Upper lobe of left lung (tissue), 6 donors: ENCODE measurements at regions not wholly inside any gene's neighbourhood (a gene's known extent, or its start where the extent isn't known, plus 50 kb on each side); places are given as distances from the start of the nearest gene placed in this dataset.

Source experiments
- ATAC-seq, 2 donors: fragments of 200-7000 bp; cut with Tn5 transposase; one replicate each; pipeline ENCODE4 v1.9.1; 2022; ENCODE audit warnings: mild to moderate bottlenecking in 2 of 2, moderate library complexity in 2 of 2; ENCODE audit not compliant: low FRiP score in 2 of 2
- DNase-seq, 2 donors: peaks; one replicate each; pipeline ENCODE4 v3.0.0-alpha.2; 2019 to 2020
- H3K27ac ChIP-seq, 4 donors: fragments of 200-600 bp; sonication (generic); one replicate each; pipeline ENCODE4 v1.5.1; 2016 to 2019
- H3K27me3 ChIP-seq, 4 donors: fragments of 200-600 bp; sonication (generic); one replicate each; pipeline ENCODE4 v1.5.1; 2017 to 2019
- H3K36me3 ChIP-seq, 4 donors: fragments of 200-600 bp; sonication (generic); one replicate each; pipeline ENCODE4 v1.5.1; 2016 to 2019
- H3K4me1 ChIP-seq, 4 donors: fragments of 200-600 bp; sonication (generic); one replicate each; pipeline ENCODE4 v1.5.1; 2018 to 2019
- H3K4me3 ChIP-seq, 4 donors: fragments of 200-600 bp; sonication (generic); one replicate each; pipeline ENCODE4 v1.5.1; 2017 to 2019; ENCODE audit warnings: mild to moderate bottlenecking in 2 of 4, moderate library complexity in 1 of 4
- H3K9me3 ChIP-seq, 4 donors: fragments of 200-600 bp; sonication (generic); one replicate each; pipeline ENCODE4 v1.5.1; 2018 to 2019
- CTCF ChIP-seq, 6 experiments: fragments of 450-650 bp in 4 of 6; fragments of 200-600 bp in 2 of 6; sonication (generic) in 2 of 6; IDR thresholded peaks; one replicate each; pipeline ENCODE4 v1.5.1; 2016 to 2019; ENCODE audit warnings: antibody characterized with exemption in 6 of 6
- EP300 ChIP-seq, 4 donors: sonication (generic); formaldehyde crosslinking; IDR thresholded peaks; one replicate each; pipeline ENCODE4 v1.5.1; 2017; ENCODE audit warnings: antibody characterized with exemption in 4 of 4, control low read depth in 2 of 4
- POLR2A ChIP-seq, 4 donors: fragments of 450-650 bp; IDR thresholded peaks; one replicate each; pipeline ENCODE4 v1.5.1; 2016 to 2017; ENCODE audit warnings: antibody characterized with exemption in 4 of 4, mild to moderate bottlenecking in 2 of 4
- POLR2AphosphoS5 ChIP-seq, 2 donors: sonication (generic); formaldehyde crosslinking; IDR thresholded peaks; one replicate each; pipeline ENCODE4 v1.5.1; 2017; ENCODE audit warnings: antibody characterized with exemption in 2 of 2
- WGBS, 2 donors: methylation state at CpG; one replicate each; pipeline ENCODE4 v1.1.5; 2017 to 2018; 5-methylcytosine and 5-hydroxymethylcytosine counted together
- donor health status: DM: no; HTN: no; CAD: no; lungs with moderate emphysema.
- donor health status: DM: no; HTN: yes; CAD: no; lungs with severe emphysema.

- Histone ChIP-seq H3K36me3 (no peaks in the 10 kb centered on the region), H3K9me3 (no peaks in the 10 kb centered on the region), H3K4me3 (no peak overlapping the region), H3K27ac (no peak overlapping the region), H3K27me3 (no peaks in the 10 kb centered on the region), H3K4me1 (no peaks in the 10 kb centered on the region)
- ATAC-seq (no peak), DNase-seq (no peak)
- 82 to 100% methylated on average over 3 of the region's 3 CpGs for WGBS, 2 donors
- no peak for TF ChIP-seq CTCF (IDR thresholded peaks at IDR 0.05)
- TF ChIP-seq EP300 (IDR thresholded peaks at IDR 0.05) = no peak
- TF ChIP-seq POLR2A (IDR thresholded peaks at IDR 0.05) = no peak
- TF ChIP-seq POLR2AphosphoS5 (IDR thresholded peaks at IDR 0.05) = no peak
These were observed 105.7 kb upstream of the INHBA start for GRCh38 chr7:41808541-41808940.

- no peaks in the 10 kb centered on the region for H3K36me3 ChIP-seq
- H3K9me3 ChIP-seq = no peaks in the 10 kb centered on the region
- H3K27me3 ChIP-seq = no peaks in the 10 kb centered on the region
- no peak for TF ChIP-seq CTCF (IDR thresholded peaks at IDR 0.05)
- no peak for TF ChIP-seq POLR2A (IDR thresholded peaks at IDR 0.05)
- no peak for TF ChIP-seq EP300 (IDR thresholded peaks at IDR 0.05)
- no peak for TF ChIP-seq POLR2AphosphoS5 (IDR thresholded peaks at IDR 0.05)
- H3K4me3 ChIP-seq = no peak overlapping the region
- no peak overlapping the region for H3K27ac ChIP-seq
- no peak for ATAC-seq
- WGBS, 2 donors = 69 to 71% methylated on average over 2 of the region's 2 CpGs
- H3K4me1 ChIP-seq = no peaks in the 10 kb centered on the region
- no peak for DNase-seq
These were observed 100.7 kb upstream of the INHBA start for GRCh38 chr7:41803569-41803968.

GRCh38 chr7:41796331-41796730 is 93.4 kb upstream of the INHBA start:
- Histone ChIP-seq H3K27me3 (no peaks in the 10 kb centered on the region), H3K27ac (no peak overlapping the region), H3K4me1 (no peaks in the 10 kb centered on the region), H3K9me3 (no peaks in the 10 kb centered on the region), H3K4me3 (no peak overlapping the region), H3K36me3 (no peaks in the 10 kb centered on the region)
- no peak for DNase-seq
- ATAC-seq = no peak
- TF ChIP-seq EP300 (IDR thresholded peaks at IDR 0.05) = no peak
- TF ChIP-seq POLR2A (IDR thresholded peaks at IDR 0.05) = no peak
- no peak for TF ChIP-seq CTCF (IDR thresholded peaks at IDR 0.05)
- TF ChIP-seq POLR2AphosphoS5 (IDR thresholded peaks at IDR 0.05) = no peak

GRCh38 chr7:41795276-41795833 is 92.5 kb upstream of the INHBA start:
- no peak overlapping the region for H3K4me3 ChIP-seq
- TF ChIP-seq POLR2A (IDR thresholded peaks at IDR 0.05) = no peak
- ATAC-seq = no peak
- H3K27me3 ChIP-seq = no peaks in the 10 kb centered on the region
- H3K9me3 ChIP-seq = no peaks in the 10 kb centered on the region
- WGBS, 2 donors = 53 to 70% methylated on average over 6 of the region's 6 CpGs
- H3K27ac ChIP-seq = no peak overlapping the region
- H3K36me3 ChIP-seq = no peaks in the 10 kb centered on the region
- no peaks in the 10 kb centered on the region for H3K4me1 ChIP-seq
- no peak for DNase-seq

GRCh38 chr7:41793556-41793955 is 90.7 kb upstream of the INHBA start:
- H3K4me3 ChIP-seq = no peak overlapping the region
- no peaks in the 10 kb centered on the region for H3K36me3 ChIP-seq
- no peaks in the 10 kb centered on the region for H3K9me3 ChIP-seq
- H3K27ac ChIP-seq = no peak overlapping the region
- TF ChIP-seq POLR2AphosphoS5 (IDR thresholded peaks at IDR 0.05) (no peak), CTCF (IDR thresholded peaks at IDR 0.05) (no peak), POLR2A (IDR thresholded peaks at IDR 0.05) (no peak), EP300 (IDR thresholded peaks at IDR 0.05) (no peak)
- ATAC-seq (no peak), DNase-seq (no peak)
- no peaks in the 10 kb centered on the region for H3K27me3 ChIP-seq
- H3K4me1 ChIP-seq = no peaks in the 10 kb centered on the region
